GM10266 (cell line): ENCODE measurements at regions not wholly inside any gene's neighbourhood (a gene's known extent, or its start where the extent isn't known, plus 50 kb on each side); places are given as distances from the start of the nearest gene placed in this dataset.

Experiments
- DNase-seq: peaks from one replicate; pipeline ENCODE4 v3.0.0; 2012; ENCODE audit errors: extremely low spot score
- CTCF ChIP-seq: IDR thresholded peaks from 2 replicates; pipeline ENCODE4 v1.5.1; 2012; ENCODE audit warnings: mild to moderate bottlenecking, low read depth; ENCODE audit not compliant: control insufficient read depth, insufficient read depth; ENCODE audit errors: missing control alignments

- no peak for DNase-seq
- no peak for TF ChIP-seq CTCF
Observed at GRCh38 chr11:8740129-8740528, 57.5 kb downstream of the RPL27A start.

DNA sequence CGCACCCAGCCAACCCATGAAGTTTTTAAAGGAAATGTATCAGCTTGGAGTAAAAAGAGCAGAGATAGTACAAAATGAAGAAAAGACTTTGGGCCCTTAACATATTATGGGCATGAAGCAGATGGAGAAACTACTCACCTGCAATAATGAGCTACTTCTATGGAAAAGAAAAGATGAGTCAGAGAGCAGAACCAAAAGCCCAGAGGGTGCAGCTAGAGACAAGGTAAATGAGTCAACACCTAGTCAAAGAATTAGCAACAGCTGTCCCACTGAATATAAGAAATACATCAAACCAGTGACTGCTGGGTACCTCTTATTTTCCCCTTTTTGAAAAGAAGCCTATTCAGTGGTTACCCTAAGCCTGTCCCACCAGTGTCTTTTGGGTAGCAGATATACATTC is 61.8 kb downstream of the RPL27A start:
- TF ChIP-seq CTCF: no peak
- DNase-seq: no peak

GRCh38 chr11:8745431-8746253 is 63.0 kb downstream of the RPL27A start:
- DNase-seq: no peak
- no peak for TF ChIP-seq CTCF

GRCh38 chr11:8746331-8746974 is 63.9 kb downstream of the RPL27A start:
- DNase-seq: no peak
- TF ChIP-seq CTCF: no peak

- DNase-seq: no peak
- no peak for TF ChIP-seq CTCF
Observed at GRCh38 chr11:8747173-8747572, 64.6 kb downstream of the RPL27A start.

DNA sequence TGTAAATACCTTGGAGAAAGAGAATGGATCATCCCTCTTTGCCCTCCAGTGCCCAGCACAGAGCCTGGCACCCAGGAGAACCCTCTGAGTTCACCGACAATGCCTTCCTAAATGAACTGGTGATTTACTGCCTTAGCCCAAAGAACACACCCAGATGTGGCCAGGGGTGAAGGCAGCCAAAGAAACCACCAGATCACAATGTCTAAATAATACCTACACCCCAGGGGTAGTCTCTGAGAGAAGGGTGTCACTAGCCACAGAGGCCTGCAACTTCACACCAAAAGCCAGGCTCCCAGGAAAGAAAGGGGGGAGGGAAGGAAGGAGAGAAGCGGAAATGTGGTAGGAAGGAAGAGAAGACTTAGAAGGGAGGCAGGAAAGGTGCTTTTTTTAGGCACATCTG is 65.7 kb downstream of the RPL27A start:
- no peak for TF ChIP-seq CTCF
- DNase-seq: no peak

- no peak for TF ChIP-seq CTCF
Observed at GRCh38 chr11:8749202-8749601, 66.6 kb downstream of the RPL27A start.

More at GRCh38 chr11:8749202-8749601, 66.6 kb downstream of the RPL27A start:
- no peak for DNase-seq
